Endometrium (tissue), 2 donors: ENCODE measurements at regions not wholly inside any gene's neighbourhood (a gene's known extent, or its start where the extent isn't known, plus 50 kb on each side); places are given as distances from the start of the nearest gene placed in this dataset.

ENCODE experiments used
- FAIRE-seq: peaks from 2 replicates; lab custom pipeline; 2012; peaks lifted over from hg19 to GRCh38; lab: Jason Lieb, UNC
- donor health status: control.
- donor health status: control.

- FAIRE-seq: no peak
Measured at GRCh38 chr5:89030798-89031197, 147.8 kb upstream of the MEF2C start.

- FAIRE-seq: no peak
Measured at GRCh38 chr5:89028595-89029285, 145.8 kb upstream of the MEF2C start.

DNA sequence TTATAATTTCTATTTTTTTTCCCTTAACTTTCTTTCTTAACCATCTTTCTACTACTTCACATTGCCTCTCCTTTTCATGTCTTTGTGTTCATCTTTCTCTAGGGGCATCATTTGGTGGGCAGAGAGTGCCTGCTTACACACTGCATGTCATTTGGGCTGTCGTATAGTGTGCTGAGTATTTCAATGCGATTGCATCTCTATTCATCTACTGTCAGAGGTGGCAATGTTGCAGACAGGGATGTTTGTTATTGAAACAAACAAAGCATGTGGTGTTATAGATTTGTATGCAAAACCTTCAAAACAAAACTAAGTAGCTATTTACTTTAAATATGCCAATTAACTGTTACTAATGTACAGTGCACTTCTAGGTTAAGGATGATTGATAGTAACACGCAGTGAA is 141.1 kb upstream of the MEF2C start:
- FAIRE-seq: no peak

DNA sequence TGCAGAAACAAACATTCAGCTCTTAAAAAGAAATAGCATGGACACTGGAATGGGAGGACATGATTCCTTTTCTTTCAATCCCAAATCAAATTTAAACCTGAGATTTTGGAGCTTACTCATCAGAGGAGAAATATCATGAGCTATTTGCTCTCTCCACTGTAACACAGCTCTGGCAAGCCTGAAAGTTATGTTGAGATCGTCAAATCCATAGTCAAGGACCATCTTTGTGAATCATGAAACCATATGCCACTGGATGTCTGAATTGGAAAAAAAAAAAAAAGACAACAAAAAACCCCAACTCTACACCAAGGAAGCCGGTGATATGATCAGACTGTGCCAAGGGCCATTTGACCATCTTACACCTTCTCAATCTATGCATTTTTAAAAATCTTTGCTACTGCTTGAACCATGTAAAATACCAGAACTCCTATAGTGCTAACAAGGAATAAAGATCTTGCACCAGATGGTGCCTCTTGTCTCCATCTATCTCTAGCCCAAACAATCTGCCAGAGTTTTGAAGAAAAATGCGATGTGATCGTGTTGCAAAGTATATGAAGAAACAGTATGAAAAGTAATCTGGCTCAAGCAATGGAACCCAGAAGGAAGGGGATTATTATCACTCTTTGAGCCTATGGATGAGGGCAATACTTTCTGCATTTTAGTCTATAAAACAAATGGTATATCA is 138.1 kb upstream of the MEF2C start:
- no peak for FAIRE-seq

DNA sequence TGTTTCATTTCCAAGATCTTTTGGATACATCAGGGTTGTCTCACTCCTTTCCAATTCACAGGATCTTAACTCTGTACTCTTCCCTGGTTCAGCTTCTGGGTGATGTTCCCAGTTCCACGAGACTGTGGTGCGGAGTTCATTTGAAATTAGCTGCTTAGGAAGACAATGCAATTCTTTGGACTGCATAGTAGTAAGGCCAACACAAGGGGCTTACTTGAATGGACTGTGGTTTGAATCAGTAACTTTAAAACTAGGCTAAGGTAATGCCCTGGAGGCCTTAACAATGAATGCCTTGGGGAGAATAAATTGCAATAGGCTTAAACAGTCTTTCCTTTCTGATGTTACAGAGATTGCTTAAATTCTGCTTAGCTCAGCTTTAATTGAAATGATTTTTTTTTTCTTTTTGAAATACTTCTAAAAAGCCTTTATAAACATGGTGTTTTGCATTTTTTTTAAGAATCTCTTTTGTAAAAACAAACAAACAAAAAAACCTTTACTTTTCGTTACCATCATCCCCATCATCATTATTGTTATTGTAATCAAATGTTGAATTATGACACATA is 133.8 kb upstream of the MEF2C start:
- FAIRE-seq: no peak

- FAIRE-seq: no peak
Measured at GRCh38 chr5:89015409-89015808, 132.4 kb upstream of the MEF2C start.

DNA sequence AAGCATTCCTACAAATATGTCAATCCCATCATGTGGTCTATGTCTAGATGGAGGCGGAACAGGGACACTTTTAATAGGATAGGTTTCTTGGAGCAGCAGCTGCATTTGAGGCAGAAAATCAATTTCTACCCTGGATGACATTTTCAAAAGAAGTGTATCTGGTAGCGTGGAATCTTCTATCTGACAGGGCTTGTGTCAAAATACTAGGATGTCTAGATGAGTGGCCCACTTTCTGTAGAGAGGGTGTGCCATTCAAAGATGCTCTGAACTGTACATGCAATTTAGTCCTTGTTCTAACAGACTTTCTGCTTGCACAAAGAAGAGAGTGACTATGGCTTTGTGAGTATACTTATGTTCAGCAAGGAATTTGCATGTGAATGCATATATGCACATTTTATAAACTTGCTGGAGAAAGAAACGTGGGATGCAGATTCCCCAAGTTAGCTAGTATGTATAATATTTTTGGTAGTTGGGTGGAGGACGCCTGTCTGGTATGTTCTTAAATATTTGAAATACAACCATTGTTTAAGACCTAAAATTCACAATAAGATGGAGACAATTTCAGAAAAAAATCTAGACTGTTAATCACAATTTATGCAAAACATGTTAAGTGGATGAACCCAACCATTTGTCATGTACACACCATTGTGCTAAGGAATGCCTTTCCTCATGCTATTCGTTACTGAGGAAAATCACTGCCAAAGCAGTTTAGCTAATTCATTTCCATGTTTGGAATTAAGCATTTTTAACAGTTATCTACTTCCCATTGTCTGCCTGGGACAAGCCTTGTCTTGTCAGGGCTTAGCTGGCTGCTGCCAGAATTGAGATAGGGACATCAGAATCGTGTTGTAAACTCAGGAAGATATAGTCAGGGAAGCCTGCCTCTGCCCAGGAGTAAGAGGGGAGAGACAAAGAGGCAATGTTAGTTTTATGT is 129.1 kb upstream of the MEF2C start:
- FAIRE-seq: no peak

DNA sequence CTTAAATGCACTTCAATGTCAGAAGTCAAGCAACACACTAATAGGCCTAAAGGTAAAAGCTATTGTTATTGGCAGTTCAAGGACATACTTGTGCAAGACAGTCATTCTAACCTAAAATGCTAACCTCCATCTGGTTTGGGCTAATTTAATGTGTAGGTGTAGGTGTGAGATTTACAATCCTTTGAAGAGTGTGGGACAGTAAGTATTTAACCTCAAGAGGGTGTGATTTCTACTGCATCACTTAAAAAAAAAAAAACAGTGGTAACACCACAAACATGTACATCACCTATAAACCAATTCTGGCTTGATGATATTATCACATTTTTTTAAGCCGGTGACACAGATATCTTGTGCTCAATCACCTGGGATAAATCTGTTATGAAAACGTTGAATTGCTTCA is 127.5 kb upstream of the MEF2C start:
- no peak for FAIRE-seq

GRCh38 chr5:89008291-89008690 is 125.3 kb upstream of the MEF2C start:
- no peak for FAIRE-seq

DNA sequence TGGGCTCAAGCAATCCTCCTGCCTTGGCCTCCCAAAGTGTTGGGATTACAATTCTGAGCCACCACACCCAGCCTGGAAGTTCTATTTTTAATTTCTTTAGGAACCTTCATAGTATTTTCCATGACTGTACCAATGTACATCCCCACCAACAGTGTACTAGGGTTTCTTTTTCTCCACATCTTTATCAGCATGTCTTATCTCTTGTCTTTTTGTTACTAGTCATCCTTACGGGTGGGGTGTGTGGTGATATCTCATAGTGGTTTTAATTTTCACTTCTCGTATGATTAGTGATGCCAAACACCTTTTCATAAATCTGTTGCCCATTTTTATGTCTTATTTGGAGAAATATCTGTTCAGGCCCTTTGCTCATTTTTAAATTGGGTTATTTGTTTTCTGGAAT is 123.0 kb upstream of the MEF2C start:
- FAIRE-seq: no peak

DNA sequence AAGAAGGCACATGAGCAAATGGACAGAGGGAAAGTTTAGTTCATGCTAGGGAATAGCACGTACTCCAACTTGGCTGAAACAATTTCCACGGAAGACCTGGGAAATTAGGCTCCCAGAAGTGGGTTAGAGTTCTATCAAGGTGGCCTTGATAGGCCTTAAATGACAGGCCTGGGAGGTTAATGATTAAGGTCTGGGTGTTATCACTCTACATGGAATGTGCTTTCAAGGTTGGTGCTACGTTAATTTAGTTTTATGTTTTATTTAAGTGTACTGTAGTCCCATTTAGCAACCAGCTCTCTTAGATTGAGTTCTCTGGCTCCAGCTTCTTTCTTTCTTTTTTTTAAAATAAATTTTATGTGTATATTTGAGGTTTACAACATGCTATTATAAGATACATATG is 121.4 kb upstream of the MEF2C start:
- no peak for FAIRE-seq

DNA sequence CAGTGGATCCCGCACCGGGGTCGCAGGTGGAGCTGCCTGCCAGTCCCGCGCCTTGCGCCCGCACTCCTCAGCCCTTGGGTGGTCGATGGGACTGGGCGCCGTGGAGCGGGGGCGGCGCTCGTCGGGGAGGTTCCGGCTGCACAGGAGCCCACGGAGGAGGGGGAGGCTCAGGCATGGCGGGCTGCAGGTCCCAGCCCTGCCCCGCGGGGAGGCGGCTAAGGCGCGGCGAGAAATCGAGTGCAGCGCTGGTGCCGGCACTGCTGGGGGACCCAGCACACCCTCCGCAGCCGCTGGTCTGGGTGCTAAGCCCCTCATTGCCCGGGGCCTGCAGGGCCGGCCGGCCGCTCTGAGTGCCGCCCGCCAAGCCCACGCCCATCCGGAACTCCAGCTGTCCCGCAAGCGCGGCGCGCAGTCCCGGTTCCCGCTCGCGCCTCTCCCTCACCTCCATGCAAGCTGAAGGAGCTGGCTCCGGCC is 120.6 kb upstream of the MEF2C start:
- no peak for FAIRE-seq

DNA sequence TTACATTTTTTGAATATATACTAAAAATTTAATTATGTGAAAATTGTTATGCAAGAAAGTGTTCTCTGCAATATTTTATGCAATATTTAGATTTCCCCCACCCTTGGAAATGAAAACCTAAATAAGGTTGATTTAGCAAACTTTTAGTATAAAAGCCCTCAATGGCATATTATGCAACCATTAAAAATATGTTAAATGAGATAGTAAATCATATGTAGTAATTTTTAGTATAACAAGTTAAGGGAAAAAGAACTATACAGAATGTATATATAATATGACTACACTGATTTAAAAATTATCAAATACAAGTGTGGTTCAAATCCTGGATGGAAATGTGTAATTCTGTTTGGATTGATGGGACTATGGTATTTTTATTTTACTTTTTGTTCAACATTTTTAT is 116.9 kb upstream of the MEF2C start:
- no peak for FAIRE-seq

GRCh38 chr5:88997937-88998336 is 115.0 kb upstream of the MEF2C start:
- FAIRE-seq: no peak

- no peak for FAIRE-seq
Measured at GRCh38 chr5:88984040-88984439, 101.1 kb upstream of the MEF2C start.

DNA sequence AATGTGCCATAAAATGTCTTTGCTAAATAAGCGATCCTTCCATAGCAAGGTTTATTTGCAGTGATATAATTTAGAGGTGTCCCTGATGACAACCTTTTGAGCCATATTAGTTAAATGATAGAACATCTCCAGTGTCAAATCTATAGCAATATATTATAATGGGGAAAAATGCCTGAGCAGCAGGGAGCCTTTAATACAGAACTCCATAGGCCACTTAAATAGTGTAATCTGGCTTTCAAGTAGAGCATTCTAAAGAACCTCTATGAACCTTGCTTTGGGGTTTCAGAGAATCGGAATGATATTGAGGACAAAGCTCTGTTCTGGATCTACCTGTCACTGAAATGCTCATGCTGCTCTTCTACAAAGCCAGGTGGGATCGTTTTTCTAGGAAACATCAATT is 96.7 kb upstream of the MEF2C start:
- no peak for FAIRE-seq

DNA sequence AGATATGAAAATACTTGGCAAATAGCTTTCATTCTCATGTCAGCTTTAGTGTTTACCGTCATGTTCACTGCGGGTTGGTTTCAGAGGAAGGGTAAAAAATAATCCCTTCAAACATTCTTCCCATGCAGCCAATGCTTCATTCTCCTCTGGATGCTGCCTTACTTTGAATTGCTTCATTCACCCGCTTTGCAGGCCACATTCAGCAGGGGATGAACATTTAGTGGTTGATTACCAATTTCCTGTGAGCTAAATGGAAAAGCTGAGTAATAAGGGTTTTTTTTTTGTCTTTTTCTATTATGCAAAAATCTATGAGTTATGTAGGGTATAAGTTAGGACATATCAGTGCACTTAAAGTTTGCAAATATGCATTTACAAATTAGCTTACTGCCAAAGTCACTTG is 96.3 kb upstream of the MEF2C start:
- no peak for FAIRE-seq

GRCh38 chr5:88976914-88977313 is 93.9 kb upstream of the MEF2C start:
- no peak for FAIRE-seq

GRCh38 chr5:88967633-88968585 is 84.9 kb upstream of the MEF2C start:
- no peak for FAIRE-seq

GRCh38 chr5:88964831-88965230 is 81.8 kb upstream of the MEF2C start:
- no peak for FAIRE-seq

DNA sequence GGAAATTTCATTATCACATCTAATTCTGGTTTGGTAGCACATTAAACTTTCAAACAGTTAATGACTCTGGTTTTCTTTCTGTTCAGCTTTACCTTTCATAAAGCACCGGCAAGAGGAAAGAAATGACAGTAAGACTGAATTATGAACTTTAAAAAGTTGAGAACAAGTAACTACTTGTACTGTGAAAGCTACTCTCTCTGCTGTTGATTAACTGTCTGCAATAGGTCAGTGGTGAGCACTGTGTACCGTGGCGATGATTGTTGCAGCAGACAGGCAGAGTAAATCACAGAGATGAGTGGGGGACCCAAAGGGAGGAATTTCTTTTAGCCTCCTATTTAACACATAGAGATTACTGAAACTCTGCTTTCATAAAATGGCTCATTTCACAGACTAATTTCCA is 74.0 kb upstream of the MEF2C start:
- no peak for FAIRE-seq
